HG03520 (cell line): ENCODE measurements at regions not wholly inside any gene's neighbourhood (a gene's known extent, or its start where the extent isn't known, plus 50 kb on each side); places are given as distances from the start of the nearest gene placed in this dataset.

Experiments
- ATAC-seq: cut with Tn5 transposase; IDR thresholded peaks from one replicate; pipeline ENCODE4 v1.9.1; 2021; ENCODE audit warnings: mild to moderate bottlenecking, moderate library complexity; ENCODE audit not compliant: unreplicated experiment

DNA sequence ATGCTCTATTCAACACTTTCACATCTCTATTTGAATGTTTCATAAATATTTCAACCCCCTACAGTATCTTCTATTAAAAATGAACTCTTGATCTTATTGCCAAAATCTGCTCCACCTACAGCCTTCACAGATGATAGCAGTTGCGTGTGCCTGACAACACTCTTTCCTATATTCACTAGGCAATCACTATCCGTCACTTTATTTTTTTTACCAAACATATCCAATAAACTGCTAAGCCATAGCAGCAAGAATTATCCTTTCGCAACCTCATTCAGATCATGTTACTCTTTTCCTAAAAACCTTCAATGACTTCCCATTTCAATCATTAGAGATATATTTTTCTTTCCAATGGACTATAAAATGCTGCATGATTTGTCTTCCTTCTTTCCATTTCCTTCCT, 629.8 kb upstream of the PCDH9 start:
- ATAC-seq: no peak

DNA sequence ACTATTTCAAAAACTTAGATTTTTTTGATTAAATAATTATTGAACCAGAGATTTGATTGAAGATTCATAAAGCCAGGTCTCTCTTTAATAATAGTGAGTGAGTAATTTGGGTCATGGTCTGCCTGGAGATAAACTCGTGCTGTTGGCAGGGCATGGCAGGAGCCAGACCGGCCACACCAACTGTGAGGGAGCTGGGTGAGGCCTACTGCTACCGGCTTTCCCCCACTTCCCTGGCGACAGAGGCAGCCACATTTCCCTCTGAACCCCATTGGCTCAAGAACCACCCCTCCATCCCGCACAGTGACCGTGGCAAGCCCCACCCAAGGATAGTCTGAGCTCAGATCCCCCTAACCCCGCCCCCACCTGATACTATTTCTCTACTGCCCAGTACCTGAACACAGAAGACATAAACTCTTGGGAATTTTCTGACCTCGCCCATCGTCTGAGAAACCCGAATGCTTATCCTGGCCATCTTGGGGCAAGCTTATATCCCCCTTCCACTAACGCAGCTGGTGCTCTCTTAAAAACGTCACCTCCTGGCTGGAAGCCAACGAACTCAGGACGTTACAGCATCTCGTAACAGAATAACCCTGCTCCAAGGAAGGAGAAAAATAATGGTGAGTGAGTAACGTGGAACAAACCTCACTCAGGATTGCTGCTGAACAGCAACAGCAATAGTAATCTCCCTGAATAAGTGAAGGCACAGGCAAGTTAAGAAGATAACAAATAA, 627.6 kb upstream of the PCDH9 start:
- ATAC-seq: no peak

DNA sequence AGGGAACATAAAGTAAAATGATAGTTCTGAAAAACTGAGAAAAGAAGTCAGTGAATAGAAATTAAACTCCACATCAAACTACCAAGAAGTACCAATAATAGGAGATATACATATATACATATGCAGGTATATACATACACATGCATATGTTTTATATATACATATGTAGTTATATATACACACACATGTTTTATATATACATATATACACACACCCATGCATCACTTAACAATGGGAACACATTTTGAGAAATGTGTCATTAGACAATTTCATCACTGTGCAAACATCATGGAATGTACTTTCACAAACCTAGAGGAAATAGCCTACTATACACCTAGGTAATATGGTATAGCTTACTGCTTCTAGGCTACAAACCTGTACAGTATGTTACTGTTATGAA, 626.8 kb upstream of the PCDH9 start:
- ATAC-seq: no peak

DNA sequence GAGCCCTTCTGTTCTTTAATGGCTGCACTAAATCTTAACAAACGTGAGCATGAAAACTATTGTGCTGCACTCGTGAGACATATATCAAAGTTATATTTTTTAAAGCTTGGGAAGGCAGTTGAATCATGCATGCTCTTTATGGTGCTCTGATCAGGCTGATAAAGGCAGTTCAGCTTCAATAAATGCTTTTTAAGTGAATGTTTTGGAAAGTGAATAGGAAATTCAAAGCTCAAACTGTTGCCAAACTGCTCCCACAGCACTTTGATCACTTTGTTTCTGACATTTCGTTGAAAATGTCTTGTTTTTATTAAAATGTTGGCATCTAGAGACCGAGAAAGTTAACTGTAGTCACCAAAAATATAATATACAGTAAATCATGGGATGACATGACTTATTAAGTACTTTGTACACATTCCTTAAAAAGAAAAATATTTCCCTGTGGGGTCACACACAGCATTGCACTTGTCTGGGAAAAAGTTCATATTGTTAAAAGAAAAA, 625.7 kb upstream of the PCDH9 start:
- no peak for ATAC-seq

DNA sequence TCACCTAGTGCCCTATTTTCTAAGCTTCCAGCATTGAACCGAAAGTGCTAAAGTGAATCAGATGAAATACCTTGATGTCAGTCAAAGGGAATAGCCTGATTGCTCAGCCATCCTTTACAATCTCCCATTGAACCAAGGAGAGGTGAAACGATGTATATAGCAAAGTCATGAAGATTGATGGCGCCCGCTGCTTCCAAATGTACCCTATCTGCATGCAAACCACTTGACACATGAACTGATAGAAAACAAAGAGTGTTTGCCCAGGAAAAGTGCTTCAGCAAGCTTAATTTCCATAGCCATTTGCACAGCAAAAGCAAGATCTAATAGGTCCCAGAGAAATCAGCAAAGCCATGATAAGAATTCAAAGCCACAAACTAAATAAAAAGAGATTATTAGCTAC, 624.9 kb upstream of the PCDH9 start:
- no peak for ATAC-seq

DNA sequence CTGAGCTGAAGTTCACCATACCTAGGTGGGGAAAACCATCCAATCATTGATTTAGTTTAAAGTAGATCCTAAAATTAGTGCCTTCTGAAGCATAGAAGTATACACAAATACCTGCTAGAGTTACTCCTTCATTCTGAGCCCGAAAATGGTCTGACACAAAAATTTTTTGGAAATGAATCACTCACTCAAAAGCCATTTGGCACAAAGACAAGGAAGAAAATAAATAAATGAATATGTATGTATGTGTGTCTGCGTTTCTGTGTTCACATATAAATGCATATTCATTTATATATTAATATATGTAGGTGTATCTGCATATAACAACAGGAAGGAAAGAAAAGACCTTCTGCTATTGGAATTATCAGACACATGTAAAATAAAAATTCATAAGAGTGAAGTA, 614.4 kb upstream of the PCDH9 start:
- ATAC-seq: no peak

DNA sequence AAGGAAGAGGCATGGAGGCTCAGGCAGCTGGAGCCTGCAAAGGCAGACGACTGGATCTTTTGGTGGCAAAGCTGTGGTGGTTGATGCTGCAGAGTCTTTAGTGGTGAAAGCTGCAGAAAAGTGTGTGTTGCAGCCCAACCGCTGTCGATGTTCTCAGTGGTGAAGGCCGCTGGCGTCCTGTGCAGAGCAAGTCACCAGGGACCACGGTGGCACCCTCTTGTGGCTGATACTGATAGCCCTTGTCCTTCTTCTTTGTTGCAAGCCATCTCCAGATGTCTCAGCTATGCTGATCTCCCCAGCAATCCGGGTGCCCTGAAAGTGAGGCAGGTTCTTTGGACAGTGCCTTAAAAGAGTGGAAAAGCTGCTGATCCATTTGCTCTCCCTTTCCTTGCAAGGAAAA, 610.9 kb upstream of the PCDH9 start:
- ATAC-seq: no peak

DNA sequence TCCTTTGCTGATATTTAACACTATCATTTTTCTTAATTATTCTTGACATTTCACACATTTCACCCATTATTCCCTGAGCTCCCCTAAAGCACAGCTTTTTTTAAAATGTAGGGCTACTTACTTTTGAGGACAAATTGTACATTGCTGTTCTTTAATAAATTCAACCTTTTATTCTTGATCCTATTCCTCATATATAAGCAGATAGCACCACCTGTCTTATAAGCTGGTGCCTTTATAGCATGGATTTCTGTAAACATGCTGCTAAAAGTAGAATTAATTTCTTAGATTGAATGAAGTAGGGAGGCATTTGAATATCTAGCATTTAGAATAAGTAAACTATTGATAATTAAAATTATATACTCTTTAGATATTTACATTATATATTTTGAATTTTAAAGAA, 603.4 kb upstream of the PCDH9 start:
- ATAC-seq: no peak

DNA sequence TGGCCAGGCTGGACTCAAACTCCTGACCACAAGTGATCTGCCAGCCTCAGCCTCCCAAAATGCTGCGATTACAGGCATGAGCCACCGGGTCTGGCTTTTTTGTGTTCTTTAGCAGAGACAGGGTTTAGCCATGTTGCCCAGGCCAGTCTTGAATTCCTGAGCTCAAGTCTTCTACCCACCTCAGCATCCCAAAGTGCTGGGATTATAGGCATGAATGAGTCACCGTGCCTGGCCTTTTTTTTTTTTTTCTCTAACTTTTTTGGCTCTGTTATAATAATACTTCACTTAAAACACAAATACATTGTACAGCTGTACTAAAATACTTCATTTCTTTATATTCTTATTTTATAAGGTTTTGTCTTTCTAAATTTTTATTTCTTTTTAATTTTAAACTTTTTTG, 599.5 kb upstream of the PCDH9 start:
- ATAC-seq: no peak

DNA sequence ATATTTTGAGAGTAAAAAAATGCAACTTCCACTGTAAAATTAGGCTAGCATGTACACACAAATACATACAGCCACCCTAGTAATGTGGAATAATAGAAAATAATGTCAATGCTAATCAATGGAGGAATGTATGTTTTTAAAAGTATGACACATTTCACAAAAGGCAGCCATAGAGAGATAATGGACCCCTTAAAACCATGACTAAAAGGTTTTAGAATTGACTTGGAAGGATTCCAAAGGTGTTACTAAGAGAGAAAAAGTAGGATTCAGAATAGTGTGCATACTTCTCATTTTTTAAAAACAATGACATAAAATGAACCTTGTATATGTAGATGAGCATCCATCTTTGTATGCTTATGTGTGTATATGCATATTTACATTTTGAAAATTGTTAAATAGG, 597.9 kb upstream of the PCDH9 start:
- no peak for ATAC-seq

DNA sequence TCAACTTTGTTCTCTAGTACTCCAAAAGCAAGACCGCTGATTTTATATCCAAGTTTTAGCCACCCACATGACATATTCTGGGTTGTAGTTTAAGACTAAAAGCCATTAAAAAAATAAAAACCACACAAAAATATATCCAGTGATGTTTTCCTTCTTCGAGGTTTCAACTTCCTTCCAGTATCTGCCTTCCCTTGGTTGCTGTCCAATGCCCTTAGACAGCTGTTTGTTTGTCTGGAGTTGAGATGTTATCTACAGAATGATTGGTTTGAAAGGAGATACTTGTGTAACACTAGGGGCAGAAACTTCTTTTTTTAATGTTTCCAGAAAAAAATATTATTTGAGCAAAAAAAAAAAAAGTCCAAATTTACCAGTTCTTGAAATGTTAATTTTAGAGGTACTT, 591.5 kb upstream of the PCDH9 start:
- ATAC-seq: no peak

DNA sequence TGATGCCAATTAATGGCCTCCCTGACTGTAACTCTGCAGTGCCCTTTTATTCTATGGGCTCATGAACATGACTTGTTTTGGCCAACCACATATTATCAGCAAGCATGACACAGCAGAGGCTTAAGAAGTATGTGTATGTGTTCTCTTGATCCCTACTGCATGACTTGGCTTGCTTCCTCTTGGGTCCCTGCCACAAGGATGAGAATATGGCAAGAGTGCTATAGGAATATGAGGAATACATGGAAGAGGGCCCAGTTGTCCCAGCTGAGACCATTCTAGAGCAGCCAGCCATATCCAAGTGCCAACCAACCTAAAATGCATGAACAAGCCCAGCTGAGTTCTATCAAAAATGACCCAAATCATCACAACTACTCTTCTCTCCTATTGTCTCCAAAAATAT, 576.7 kb upstream of the PCDH9 start:
- no peak for ATAC-seq

DNA sequence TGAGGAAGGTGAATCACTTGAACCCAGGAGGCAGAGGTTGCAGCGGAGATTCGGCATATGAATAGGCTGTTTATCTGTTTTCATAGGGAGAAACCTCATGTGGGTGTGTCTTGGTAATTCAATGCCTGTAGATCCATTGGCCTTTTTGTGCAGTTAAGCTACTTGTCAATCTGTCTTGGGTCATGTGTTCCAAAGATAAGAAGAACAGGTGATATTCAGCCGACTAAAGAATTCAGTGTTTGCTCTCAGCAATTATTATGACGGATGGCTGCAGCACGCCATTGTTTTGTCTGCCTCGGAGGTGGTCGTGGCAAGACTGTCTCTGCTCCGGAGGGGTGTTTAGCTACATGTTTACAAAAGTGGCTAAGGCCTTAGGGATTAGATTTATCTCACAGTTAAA, 573.0 kb upstream of the PCDH9 start:
- no peak for ATAC-seq

DNA sequence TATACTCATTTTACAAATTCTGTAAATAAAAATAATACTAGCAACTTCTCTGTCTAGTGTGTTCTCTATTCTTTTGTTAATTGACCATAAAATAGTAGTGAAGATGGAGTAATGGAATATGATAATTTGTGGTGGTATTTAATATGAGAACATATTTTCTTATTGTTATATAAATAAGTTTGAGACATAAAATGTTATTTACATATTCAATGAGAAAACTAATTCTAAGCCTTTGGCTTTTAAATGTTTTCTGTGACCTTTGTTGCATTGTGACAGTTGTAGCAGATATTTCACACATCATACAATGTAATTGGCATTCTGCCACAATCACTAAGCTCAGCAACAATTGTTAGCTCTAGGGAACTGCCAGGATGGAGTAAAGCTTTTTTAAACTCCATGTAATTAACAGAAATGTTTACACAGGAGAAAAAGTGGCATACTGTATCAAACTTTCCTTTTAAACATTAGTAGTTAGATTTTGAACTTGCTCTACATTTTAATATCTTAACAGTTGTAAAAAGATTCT, 562.1 kb upstream of the PCDH9 start:
- no peak for ATAC-seq

DNA sequence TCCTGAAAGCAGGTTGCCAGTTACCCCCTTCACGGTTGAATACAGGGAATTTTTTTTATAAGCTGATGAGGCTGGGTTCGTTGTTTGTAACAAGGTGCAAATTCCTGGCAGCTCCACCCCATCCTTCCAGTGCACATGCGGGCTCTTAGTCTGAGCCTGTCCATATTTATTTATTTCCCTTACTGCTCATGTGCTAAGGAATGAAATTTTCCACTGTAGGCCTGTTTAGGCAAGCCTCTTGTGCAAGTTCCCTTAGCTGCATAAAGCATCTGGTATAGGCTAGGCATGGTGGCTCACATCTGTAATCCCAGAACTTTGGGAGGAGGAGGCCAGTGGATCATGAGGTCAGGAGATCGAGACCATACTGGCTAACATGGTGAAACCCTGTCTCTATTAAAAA, 560.9 kb upstream of the PCDH9 start:
- ATAC-seq: no peak

DNA sequence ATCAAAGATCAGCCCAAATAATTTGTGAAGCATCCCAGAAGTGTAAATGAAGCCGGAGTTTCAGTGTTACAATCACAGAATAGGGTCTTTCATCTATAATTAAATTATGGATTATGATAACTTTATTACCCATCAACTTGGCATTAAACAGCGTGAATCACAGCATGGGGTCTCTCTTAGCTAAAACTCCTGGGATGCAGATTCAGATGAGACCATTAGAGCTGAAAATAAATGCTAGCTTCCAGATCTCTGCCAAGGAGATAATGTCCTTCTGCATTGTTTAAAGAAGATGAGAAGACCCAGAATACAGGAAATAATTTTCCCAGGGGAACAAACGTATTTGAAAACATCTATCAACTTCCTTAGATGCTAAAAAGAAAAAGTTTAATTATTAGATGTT, 546.0 kb upstream of the PCDH9 start:
- ATAC-seq: no peak

DNA sequence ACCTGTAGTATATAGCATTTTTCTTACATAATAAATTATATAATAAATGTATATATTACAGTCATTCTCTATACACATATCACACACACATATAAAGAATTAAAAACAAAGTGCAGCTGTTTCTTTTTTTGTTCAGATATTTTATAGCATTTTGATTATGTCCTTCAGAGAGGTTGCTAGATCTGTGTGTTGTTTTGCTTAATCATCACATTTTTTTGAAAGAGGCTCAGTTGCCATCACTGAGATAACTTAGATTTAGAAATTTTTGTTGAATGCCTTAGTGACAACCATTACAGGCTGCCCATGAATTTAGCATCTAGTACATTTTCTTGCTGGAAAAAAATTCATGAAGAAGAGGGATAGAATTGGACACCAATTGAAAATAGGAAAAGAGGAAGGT, 545.2 kb upstream of the PCDH9 start:
- no peak for ATAC-seq

DNA sequence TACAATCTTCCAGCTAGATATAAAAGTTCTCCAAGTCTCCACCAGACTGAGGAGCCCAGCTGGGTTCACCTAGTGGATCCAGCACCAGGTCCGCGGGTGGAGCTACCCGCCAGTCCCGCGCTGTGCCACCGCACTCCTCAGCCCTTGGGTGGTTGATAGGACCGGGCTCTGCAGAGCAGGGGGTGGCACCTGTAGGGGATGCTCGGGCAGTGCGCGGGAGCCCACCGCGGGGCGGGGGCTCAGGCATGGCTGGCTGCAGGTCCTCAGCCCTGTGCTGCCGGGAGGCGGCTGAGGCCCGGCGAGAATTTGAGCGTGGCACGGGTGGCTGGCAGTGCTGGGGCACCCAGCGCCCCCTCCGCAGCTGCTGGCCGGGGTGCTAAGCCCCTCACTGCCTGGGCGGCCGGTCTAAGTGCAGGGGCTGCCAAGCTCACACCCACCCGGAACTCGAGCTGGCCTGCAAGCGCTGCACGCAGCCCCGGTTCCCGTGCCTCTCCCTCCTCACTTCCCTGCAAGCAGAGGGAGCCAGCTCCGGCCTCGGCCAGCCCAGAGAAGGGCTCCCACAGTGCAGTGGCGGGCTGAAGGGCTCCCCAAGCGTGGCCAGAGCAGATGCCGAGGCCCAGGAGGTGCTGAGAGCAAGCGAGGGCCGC, 542.8 kb upstream of the PCDH9 start:
- no peak for ATAC-seq

DNA sequence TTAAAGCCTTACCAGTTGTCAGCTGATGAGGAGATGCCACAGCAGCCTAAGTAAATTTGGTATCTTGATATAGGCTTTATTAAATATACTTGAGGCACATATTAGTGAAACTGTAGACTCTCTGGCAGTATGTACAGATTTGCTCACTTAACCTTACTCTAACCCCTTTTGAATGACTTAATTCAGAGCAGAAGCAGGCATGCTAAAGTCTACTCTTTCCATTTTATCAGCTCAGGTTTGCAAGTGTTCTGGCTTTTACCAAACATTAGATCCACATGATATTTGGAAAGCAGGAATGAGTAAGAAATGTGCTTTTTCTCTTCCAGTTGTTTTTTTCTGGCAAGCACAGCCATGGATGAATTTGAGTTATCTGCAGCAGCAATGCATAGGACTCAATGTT, 541.0 kb upstream of the PCDH9 start:
- no peak for ATAC-seq

DNA sequence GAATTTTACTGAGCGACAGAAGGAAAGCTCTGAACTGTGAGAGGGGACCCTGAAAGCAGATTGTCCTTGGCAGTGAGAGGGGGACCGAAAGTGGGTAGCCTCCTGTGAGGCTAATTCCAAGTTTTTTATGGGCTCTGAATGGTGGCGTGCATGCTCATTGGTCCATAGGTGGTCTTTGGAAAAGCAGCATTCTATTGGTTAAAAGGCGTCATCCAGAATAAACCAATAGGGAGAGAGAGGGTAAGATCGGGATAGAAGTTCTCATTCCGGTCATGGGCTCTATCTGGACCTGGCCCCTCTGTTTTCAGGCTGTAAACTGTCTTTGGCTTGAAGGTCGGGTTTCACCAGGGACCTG, 539.8 kb upstream of the PCDH9 start:
- no peak for ATAC-seq

DNA sequence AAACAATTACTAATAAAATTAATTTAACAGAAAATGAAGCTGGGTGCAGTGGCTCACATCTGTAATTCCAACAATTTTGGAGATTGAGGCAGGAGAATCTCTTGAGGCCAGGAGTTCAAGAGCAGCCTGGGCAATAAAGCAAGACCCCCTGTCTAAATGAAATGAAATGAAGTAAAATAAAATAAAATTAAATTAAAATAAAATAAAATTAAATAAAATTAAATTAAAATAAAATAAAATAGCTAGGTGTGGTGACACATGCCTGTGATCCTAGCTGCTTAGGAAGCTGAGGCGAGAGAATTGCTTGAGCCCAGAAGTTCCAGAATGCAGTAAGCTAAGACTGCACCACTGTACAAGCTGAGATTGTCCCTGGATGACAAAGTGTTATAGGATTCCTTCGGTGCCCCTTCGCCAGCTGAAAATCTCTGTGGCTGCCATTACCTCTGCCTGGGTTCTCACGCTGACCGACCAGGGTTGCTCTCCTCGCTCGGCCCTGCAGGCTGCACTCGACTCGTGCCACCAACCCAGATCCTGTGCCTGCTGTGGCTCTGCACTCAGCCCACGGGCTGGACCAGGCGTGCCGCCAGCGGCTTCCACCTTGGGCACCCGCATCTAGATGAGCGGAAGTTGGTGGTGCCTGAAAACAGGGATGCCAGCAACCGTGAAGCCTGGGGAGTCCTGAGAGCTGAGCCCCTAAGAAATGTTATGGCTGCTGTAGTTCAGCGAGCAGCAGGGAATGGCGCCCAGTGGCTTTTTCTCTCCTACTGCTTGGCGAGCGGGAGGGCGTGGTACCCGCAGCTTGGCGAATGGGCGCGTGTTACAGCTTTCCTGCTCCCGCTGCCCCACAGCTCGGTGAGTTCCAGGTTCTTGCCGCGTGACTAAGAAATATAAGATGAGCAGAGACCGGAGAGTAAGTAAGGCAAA, 539.2 kb upstream of the PCDH9 start:
- no peak for ATAC-seq

DNA sequence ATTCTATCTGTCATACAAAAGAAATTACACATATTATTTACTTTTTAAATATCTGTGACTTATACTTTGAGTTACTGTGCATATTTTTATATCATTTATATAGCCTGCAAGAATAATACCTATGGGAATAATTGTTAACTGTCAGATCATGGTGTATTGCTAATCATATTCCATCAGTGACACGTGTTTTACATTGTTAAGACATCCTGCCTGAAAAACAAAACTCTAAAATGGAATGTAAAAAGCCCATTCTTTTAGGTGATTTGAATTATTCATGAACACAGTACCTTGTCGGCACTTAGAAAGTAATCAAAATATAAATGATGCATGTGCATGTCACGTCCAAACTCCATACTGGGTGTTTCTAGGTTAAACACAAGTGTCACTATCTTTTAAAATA, 533.8 kb upstream of the PCDH9 start:
- ATAC-seq: no peak
